Common myeloid progenitor, CD34-positive (primary cell): ENCODE measurements at regions not wholly inside any gene's neighbourhood (a gene's known extent, or its start where the extent isn't known, plus 50 kb on each side); places are given as distances from the start of the nearest gene placed in this dataset.

Experiments
- CTCF ChIA-PET: fragments of 350-600 bp; sonication (Branson Sonifier 250); formaldehyde crosslinking; loops from one replicate; lab custom pipeline; 2021; ENCODE audit warnings: antibody characterized with exemption; lab: Charles Lee
- POLR2A ChIA-PET: fragments of 350-600 bp; sonication (Branson Sonifier 250); formaldehyde crosslinking; loops from one replicate; lab custom pipeline; 2021; ENCODE audit warnings: antibody characterized with exemption; lab: Charles Lee
- DNase-seq, 3 donors: peaks; one replicate each; pipeline versions ENCODE4 v3.0.0 to v3.0.0-alpha.2; 2013
- H3K27ac ChIP-seq, 2 experiments: 1 replicate in 1 of 2; 2 replicates in 1 of 2; pipeline ENCODE4 v1.7.0; 2013; ENCODE audit warnings: inconsistent platforms in 2 of 2, low read length in 2 of 2, mild to moderate bottlenecking in 2 of 2, low read depth in 1 of 2, moderate library complexity in 1 of 2; ENCODE audit not compliant: severe bottlenecking in 2 of 2, insufficient read depth in 1 of 2, poor library complexity in 1 of 2
- H3K27me3 ChIP-seq, 5 experiments: replicated peaks in 2 of 5; 1 replicate in 3 of 5; 2 replicates in 2 of 5; pipeline versions ENCODE4 v1.6.1 to v1.7.0; 2013; ENCODE audit warnings: low read length in 4 of 5, mild to moderate bottlenecking in 2 of 5, moderate library complexity in 2 of 5, inconsistent platforms in 1 of 5; ENCODE audit not compliant: insufficient read depth in 5 of 5, control insufficient read depth in 4 of 5
- H3K36me3 ChIP-seq, 4 experiments: 1 replicate in 2 of 4; 2 replicates in 2 of 4; pipeline versions ENCODE4 v1.6.1 to v1.7.0; 2013; ENCODE audit warnings: low read length in 3 of 4, control low read depth in 1 of 4, mild to moderate bottlenecking in 1 of 4; ENCODE audit not compliant: control insufficient read depth in 4 of 4, insufficient read depth in 4 of 4
- H3K4me1 ChIP-seq, 4 experiments: 1 replicate in 3 of 4; 2 replicates in 1 of 4; pipeline versions ENCODE4 v1.6.1 to v1.7.1; 2013; ENCODE audit warnings: low read length in 3 of 4, mild to moderate bottlenecking in 3 of 4, control low read depth in 1 of 4, inconsistent platforms in 1 of 4, moderate library complexity in 1 of 4; ENCODE audit not compliant: control insufficient read depth in 4 of 4, insufficient read depth in 4 of 4; ENCODE audit errors: control extremely low read depth in 1 of 4
- H3K4me3 ChIP-seq, 7 experiments: 1 replicate in 4 of 7; 2 replicates in 3 of 7; pipeline versions ENCODE4 v1.5.1 to v1.7.0; 2013; ENCODE audit warnings: mild to moderate bottlenecking in 7 of 7, low read length in 6 of 7, moderate library complexity in 6 of 7, inconsistent platforms in 2 of 7, low read depth in 2 of 7, control low read depth in 1 of 7; ENCODE audit not compliant: insufficient read depth in 4 of 7, control insufficient read depth in 1 of 7; ENCODE audit errors: extremely low read depth in 1 of 7
- H3K9me3 ChIP-seq, 5 experiments: 1 replicate in 4 of 5; 2 replicates in 1 of 5; pipeline versions ENCODE4 v1.6.1 to v1.7.1; 2013; ENCODE audit warnings: low read length in 4 of 5, mild to moderate bottlenecking in 2 of 5, inconsistent platforms in 1 of 5, low read depth in 1 of 5, moderate library complexity in 1 of 5; ENCODE audit not compliant: control insufficient read depth in 4 of 5, insufficient read depth in 2 of 5; ENCODE audit errors: control extremely low read depth in 1 of 5
- WGBS: methylation state at CpG from one replicate; pipeline ENCODE4 v1.1.5; 2013; ENCODE audit not compliant: insufficient coverage; 5-methylcytosine and 5-hydroxymethylcytosine counted together

- no peak for DNase-seq
- CTCF ChIA-PET, result no interaction called here
- POLR2A ChIA-PET, result no interaction called here
- Histone ChIP-seq H3K27ac (no peak overlapping the region), H3K9me3 (no peaks in the 10 kb centered on the region), H3K36me3 (no peaks in the 10 kb centered on the region), H3K27me3 (peaks cover 0 to 2% (median 2%) of the 10 kb centered on the region in 5 experiments), H3K4me1 (no peaks in the 10 kb centered on the region), H3K4me3 (no peak overlapping the region)
- 100% methylated on average over 3 of the region's 4 CpGs for WGBS
Observed at GRCh38 chr15:93493172-93493571, 404.2 kb upstream of the RGMA start.

GRCh38 chr15:93491291-93491690 is 402.3 kb upstream of the RGMA start:
- POLR2A ChIA-PET, result no interaction called here
- Histone ChIP-seq H3K27ac (no peak overlapping the region), H3K36me3 (no peaks in the 10 kb centered on the region)

GRCh38 chr15:93488296-93488713 is 399.3 kb upstream of the RGMA start:
- WGBS, result 96% methylated on average over 4 of the region's 5 CpGs
- no peak for DNase-seq
- POLR2A ChIA-PET, result no interaction called here

More at GRCh38 chr15:93491291-93491690, 402.3 kb upstream of the RGMA start:
- WGBS, result 94% methylated on average over 8 of the region's 8 CpGs
- H3K9me3 ChIP-seq, result no peaks in the 10 kb centered on the region
- no peaks in the 10 kb centered on the region for H3K4me1 ChIP-seq
- no peak for DNase-seq
- CTCF ChIA-PET, result no interaction called here
- no peak overlapping the region for H3K4me3 ChIP-seq
- H3K27me3 ChIP-seq, result peaks cover 0 to 2% (median 0%) of the 10 kb centered on the region in 5 experiments

GRCh38 chr15:93486407-93487117 is 397.6 kb upstream of the RGMA start:
- ChIA-PET CTCF (no interaction called here), POLR2A (interaction anchor here (0.7 kb wide), 1 partner anchor 35 kb away, joined by 5 read pairs; no protein-coding TSS in a partner anchor)
- Histone ChIP-seq H3K4me3 (no peak overlapping the region), H3K9me3 (no peaks in the 10 kb centered on the region), H3K36me3 (no peaks in the 10 kb centered on the region), H3K4me1 (no peaks in the 10 kb centered on the region), H3K27ac (no peak overlapping the region), H3K27me3 (peaks cover 0 to 2% (median 0%) of the 10 kb centered on the region in 5 experiments)
- WGBS, result 94% methylated on average over 13 of the region's 13 CpGs
- DNase-seq, result no peak

More at GRCh38 chr15:93488296-93488713, 399.3 kb upstream of the RGMA start:
- Histone ChIP-seq H3K4me1 (no peaks in the 10 kb centered on the region), H3K27me3 (peaks cover 0 to 2% (median 0%) of the 10 kb centered on the region in 5 experiments), H3K9me3 (no peaks in the 10 kb centered on the region), H3K4me3 (no peak overlapping the region), H3K36me3 (no peaks in the 10 kb centered on the region), H3K27ac (no peak overlapping the region)
- CTCF ChIA-PET, result no interaction called here

- H3K27ac ChIP-seq, result no peak overlapping the region
- ChIA-PET POLR2A (no interaction called here), CTCF (no interaction called here)
- H3K4me1 ChIP-seq, result no peaks in the 10 kb centered on the region
- no peaks in the 10 kb centered on the region for H3K36me3 ChIP-seq
- H3K27me3 ChIP-seq, result peaks cover 0 to 2% (median 0%) of the 10 kb centered on the region in 5 experiments
- DNase-seq, result no peak
- H3K9me3 ChIP-seq, result no peaks in the 10 kb centered on the region
- H3K4me3 ChIP-seq, result no peak overlapping the region
- 87% methylated on average over 9 of the region's 11 CpGs for WGBS
Observed at GRCh38 chr15:93485438-93486327, 396.7 kb upstream of the RGMA start.

GRCh38 chr15:93483923-93484322 is 394.9 kb upstream of the RGMA start:
- Histone ChIP-seq H3K36me3 (no peaks in the 10 kb centered on the region), H3K27ac (no peak overlapping the region), H3K4me1 (no peaks in the 10 kb centered on the region), H3K27me3 (peaks cover 0 to 3% (median 0%) of the 10 kb centered on the region in 5 experiments), H3K9me3 (no peaks in the 10 kb centered on the region), H3K4me3 (no peak overlapping the region)
- CTCF ChIA-PET, result no interaction called here
- no peak for DNase-seq
- WGBS, result 100% methylated on average over 2 of the region's 4 CpGs
- POLR2A ChIA-PET, result no interaction called here

- H3K36me3 ChIP-seq, result no peaks in the 10 kb centered on the region
- H3K4me1 ChIP-seq, result no peaks in the 10 kb centered on the region
- H3K4me3 ChIP-seq, result no peak overlapping the region
- no peak overlapping the region for H3K27ac ChIP-seq
- WGBS, result 93% methylated on average over 4 of the region's 6 CpGs
- ChIA-PET POLR2A (no interaction called here), CTCF (no interaction called here)
- no peak for DNase-seq
- H3K27me3 ChIP-seq, result peaks cover 0 to 6% (median 0%) of the 10 kb centered on the region in 5 experiments
- H3K9me3 ChIP-seq, result no peaks in the 10 kb centered on the region
Observed at GRCh38 chr15:93482731-93483130, 393.7 kb upstream of the RGMA start.
